Frontal cortex (tissue), 3 donors: ENCODE measurements at regions not wholly inside any gene's neighbourhood (a gene's known extent, or its start where the extent isn't known, plus 50 kb on each side); places are given as distances from the start of the nearest gene placed in this dataset.

Experiments
- DNase-seq, 2 donors: peaks; one replicate each; pipeline ENCODE4 v3.0.0; 2012; ENCODE audit warnings: low spot score in 2 of 2
- FAIRE-seq: peaks from 2 replicates; lab custom pipeline; 2012; peaks lifted over from hg19 to GRCh38; lab: Jason Lieb, UNC
- donor health status: control.
- donor health status: control.
- donor health status: control.

DNA sequence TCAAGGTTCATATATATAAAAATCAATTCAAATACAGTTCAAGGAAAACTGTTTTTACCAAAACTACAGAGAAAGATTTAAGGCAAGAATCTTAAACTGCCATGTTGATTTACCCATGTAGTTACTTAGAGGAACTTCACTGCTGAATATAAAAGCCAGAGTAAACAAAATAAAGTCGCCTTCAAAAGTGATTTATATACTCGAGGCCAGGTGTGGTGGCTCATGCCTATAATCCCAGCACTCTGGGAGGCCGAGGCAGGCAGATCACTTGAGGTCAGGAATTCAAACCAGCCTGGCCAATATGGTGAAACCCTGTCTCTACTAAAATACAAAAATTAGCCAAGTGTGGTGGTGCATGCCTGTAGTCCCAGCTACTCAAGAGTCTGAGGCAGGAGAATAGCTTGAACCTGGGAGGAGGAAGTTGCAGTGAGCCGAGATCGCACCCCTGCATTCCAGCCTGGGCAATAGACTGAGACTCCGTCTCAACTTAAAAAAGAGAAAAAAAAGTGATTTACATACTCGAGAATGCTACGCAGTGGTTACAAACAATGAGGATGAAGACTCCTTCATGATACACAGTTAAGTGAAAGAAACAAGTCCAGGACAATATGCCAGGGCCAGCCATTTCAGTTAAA is 54.1 kb upstream of the CNEP1R1 start:
- no peak for FAIRE-seq
- no peak for DNase-seq

DNA sequence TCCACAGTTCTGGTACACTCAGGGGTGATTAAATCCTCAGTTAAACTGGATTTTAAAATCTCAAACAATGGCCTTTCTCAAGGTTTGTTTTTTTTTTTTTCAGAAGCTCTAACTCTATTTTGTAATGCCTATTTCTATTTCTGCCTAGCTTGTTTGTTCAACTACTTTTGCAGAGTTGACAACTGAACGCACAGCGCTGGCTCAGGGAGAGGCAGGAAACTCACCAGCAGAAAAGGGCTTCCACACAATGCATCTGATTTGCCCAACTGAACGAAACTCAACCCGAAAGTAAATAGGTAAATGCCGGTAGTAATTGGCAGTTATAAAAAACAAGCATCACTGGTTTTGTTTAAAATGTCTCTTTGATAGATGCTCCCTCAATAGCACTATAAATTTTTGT is 52.7 kb upstream of the CNEP1R1 start:
- DNase-seq, result no peak
- FAIRE-seq, result no peak

DNA sequence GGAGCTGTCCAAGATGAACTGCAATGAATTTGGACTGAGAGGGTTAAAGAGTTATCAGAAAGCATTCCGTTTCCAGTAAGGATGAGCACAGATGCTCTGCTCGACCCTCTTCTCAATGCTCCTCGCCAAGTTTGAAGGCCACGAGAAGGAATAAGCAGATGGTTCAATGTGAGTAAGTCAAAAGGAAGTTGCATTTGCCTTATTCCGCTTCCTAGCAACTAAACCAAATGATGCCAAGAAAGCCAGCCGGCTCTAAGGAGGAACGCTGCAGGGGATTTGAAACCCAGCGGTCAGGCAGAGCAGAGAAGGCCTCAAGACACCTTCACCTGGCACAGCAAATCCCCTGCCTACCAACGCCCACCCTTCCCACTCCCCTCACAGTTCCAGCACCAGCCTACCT is 52.1 kb upstream of the CNEP1R1 start:
- DNase-seq, result no peak
- FAIRE-seq, result no peak
